ENCODE measurements at regions not wholly inside any gene's neighbourhood (a gene's known extent, or its start where the extent isn't known, plus 50 kb on each side); places are given as distances from the start of the nearest gene placed in this dataset.
A peak's percentile ranks its signal among the peaks of the same experiment; 100 is the strongest.
"Not testable (repeated sequence)": the region's sequence is repeated elsewhere in the genome, so short reads cannot be mapped to it uniquely, and the experiment has no call there.

- DNase-seq = peak; percentile 89
- H3K4me3 ChIP-seq (ENCODE audit: insufficient read depth, low read depth, low read length) = peak overlapping the region; percentile 16
- not testable (repeated sequence) for H3K36me3 ChIP-seq (replicated peaks; ENCODE audit: control insufficient read depth, insufficient read depth, low read length)
- peaks cover 16% of the 10 kb centered on the region for H3K27me3 ChIP-seq (ENCODE audit: control insufficient read depth, insufficient read depth, low read length)
These were observed 128.9 kb upstream of the HMX1 start for GRCh38 chr4:9000505-9001001.

- peak; percentile 22 for DNase-seq
- not testable (repeated sequence) for H3K36me3 ChIP-seq (replicated peaks; ENCODE audit: control insufficient read depth, insufficient read depth, low read length); H3K27me3 ChIP-seq (ENCODE audit: control insufficient read depth, insufficient read depth, low read length); H3K4me3 ChIP-seq (ENCODE audit: insufficient read depth, low read depth, low read length)
These were observed 121.3 kb upstream of the HMX1 start for GRCh38 chr4:8992981-8993380.

DNA sequence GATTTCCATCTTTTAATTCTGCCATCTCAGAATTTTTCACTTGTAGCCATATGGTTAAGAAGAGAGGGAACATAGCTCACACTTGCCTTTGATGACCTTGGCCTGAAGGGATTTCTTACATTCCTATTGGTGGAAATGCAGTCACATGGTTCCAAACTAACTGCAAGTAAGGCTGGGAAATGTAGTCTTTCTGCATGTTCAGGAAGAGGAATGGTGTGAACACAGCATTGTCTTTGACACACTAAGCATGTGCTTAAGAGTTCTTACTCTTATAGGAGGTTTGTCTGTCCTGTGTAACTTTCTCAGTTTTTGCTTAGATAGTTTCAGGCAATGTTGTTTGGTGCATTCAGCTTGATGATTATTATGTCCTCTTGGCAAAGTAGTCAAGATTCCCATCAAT is 119.8 kb upstream of the HMX1 start:
- not testable (repeated sequence) for H3K4me3 ChIP-seq (ENCODE audit: insufficient read depth, low read depth, low read length); H3K27me3 ChIP-seq (ENCODE audit: control insufficient read depth, insufficient read depth, low read length); H3K36me3 ChIP-seq (replicated peaks; ENCODE audit: control insufficient read depth, insufficient read depth, low read length)
- DNase-seq = peak; percentile 37

GRCh38 chr4:8990341-8990740 is 118.7 kb upstream of the HMX1 start:
- H3K27me3 ChIP-seq (ENCODE audit: control insufficient read depth, insufficient read depth, low read length); H3K4me3 ChIP-seq (ENCODE audit: insufficient read depth, low read depth, low read length); H3K36me3 ChIP-seq (replicated peaks; ENCODE audit: control insufficient read depth, insufficient read depth, low read length); DNase-seq: not testable (repeated sequence)

DNA sequence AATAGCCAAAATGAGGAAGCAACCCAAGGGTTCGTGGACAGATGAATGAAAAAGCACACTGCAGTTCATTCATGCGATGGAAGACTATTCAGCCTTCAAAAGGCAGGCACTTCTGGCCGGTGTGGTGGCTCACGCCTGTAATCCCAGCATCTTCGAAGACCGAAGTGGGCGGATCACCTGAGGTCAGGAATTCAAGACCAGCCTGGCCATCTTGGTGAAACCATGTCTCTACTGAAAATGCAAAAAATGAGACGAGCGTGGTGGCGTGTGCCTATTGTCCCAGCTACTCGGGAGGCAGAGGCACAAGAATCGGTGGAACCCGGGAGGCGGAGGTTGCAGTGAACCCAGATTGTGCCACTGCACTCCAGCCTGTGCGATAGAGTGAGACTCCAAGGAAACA is 114.1 kb upstream of the HMX1 start:
- not testable (repeated sequence) for H3K36me3 ChIP-seq (replicated peaks; ENCODE audit: control insufficient read depth, insufficient read depth, low read length); H3K27me3 ChIP-seq (ENCODE audit: control insufficient read depth, insufficient read depth, low read length); DNase-seq; H3K4me3 ChIP-seq (ENCODE audit: insufficient read depth, low read depth, low read length)

- not testable (repeated sequence) for H3K4me3 ChIP-seq (ENCODE audit: insufficient read depth, low read depth, low read length); H3K36me3 ChIP-seq (replicated peaks; ENCODE audit: control insufficient read depth, insufficient read depth, low read length); H3K27me3 ChIP-seq (ENCODE audit: control insufficient read depth, insufficient read depth, low read length); DNase-seq
These were observed 113.0 kb upstream of the HMX1 start for GRCh38 chr4:8984641-8985040.

DNA sequence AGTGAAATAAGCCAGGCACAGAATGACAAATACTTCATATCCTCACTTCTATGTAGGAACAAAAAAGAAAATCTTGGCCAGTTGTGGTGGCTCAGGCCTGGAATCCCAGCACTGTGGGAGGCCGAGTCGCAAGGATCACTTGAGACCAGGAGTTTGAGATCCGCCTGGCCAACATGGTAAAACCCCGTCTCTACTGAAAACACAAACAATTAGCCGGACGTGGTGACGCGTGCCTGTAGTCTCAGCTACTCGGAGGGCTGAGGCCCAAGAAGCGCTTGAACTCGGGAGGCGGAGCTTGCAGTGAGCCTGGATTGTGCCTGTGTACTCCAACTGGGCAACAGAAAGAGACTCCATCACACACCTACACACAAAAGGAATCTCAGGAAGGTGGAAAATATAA is 112.3 kb upstream of the HMX1 start:
- DNase-seq; H3K27me3 ChIP-seq (ENCODE audit: control insufficient read depth, insufficient read depth, low read length); H3K4me3 ChIP-seq (ENCODE audit: insufficient read depth, low read depth, low read length); H3K36me3 ChIP-seq (replicated peaks; ENCODE audit: control insufficient read depth, insufficient read depth, low read length): not testable (repeated sequence)

- not testable (repeated sequence) for H3K27me3 ChIP-seq (ENCODE audit: control insufficient read depth, insufficient read depth, low read length); H3K36me3 ChIP-seq (replicated peaks; ENCODE audit: control insufficient read depth, insufficient read depth, low read length); H3K4me3 ChIP-seq (ENCODE audit: insufficient read depth, low read depth, low read length); DNase-seq
These were observed 105.0 kb upstream of the HMX1 start for GRCh38 chr4:8976466-8977128.

DNA sequence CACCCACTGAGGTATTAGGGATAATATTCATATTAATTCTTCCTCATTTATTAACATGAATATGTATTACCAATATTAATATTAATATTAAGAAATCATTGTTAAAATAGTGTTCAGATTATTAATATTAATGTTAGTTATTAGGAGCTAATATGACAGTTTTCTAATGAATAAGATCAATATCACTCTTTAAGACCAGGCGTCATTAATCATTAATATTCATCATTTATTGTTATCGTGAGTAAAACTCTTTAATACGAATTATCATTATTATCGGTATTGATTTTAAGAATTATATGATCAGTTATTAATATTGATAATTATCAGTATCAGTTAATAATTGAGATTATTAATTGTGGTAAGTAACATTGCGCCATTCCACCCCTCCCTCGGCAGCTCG is 101.0 kb upstream of the HMX1 start:
- H3K27me3 ChIP-seq (ENCODE audit: control insufficient read depth, insufficient read depth, low read length); DNase-seq; H3K4me3 ChIP-seq (ENCODE audit: insufficient read depth, low read depth, low read length); H3K36me3 ChIP-seq (replicated peaks; ENCODE audit: control insufficient read depth, insufficient read depth, low read length): not testable (repeated sequence)

GRCh38 chr4:8965896-8966295 is 94.3 kb upstream of the HMX1 start:
- H3K4me3 ChIP-seq (ENCODE audit: insufficient read depth, low read depth, low read length); DNase-seq; H3K27me3 ChIP-seq (ENCODE audit: control insufficient read depth, insufficient read depth, low read length); H3K36me3 ChIP-seq (replicated peaks; ENCODE audit: control insufficient read depth, insufficient read depth, low read length): not testable (repeated sequence)

GRCh38 chr4:8964201-8964788 is 92.7 kb upstream of the HMX1 start:
- H3K4me3 ChIP-seq (ENCODE audit: insufficient read depth, low read depth, low read length) = peak overlapping the region; percentile 29
- H3K36me3 ChIP-seq (replicated peaks; ENCODE audit: control insufficient read depth, insufficient read depth, low read length); H3K27me3 ChIP-seq (ENCODE audit: control insufficient read depth, insufficient read depth, low read length): not testable (repeated sequence)
- DNase-seq = peak; percentile 74

DNA sequence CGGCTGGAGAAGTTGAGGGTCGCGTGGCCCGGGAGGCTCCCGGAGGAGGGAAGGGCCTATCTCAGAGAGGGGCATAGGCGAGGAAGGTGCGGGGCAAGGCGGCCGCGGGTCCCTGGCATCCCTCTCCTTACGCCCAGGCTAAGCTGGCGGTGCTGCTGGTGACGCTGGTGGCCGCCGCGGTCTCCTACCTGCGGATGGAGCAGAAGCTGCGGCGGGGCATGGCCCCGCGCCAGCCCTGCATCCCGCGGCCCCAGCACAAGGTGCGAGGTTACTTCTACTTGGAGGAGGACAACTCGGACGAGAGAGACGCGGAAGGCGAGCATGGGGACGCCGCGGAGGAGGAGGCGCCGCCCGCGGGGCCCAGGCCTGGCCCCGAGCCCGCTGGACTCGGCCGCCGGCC is 91.9 kb upstream of the HMX1 start:
- not testable (repeated sequence) for H3K36me3 ChIP-seq (replicated peaks; ENCODE audit: control insufficient read depth, insufficient read depth, low read length); H3K27me3 ChIP-seq (ENCODE audit: control insufficient read depth, insufficient read depth, low read length)
- DNase-seq = peak; percentile 45
- H3K4me3 ChIP-seq (ENCODE audit: insufficient read depth, low read depth, low read length) = peak overlapping the region; percentile 23

DNA sequence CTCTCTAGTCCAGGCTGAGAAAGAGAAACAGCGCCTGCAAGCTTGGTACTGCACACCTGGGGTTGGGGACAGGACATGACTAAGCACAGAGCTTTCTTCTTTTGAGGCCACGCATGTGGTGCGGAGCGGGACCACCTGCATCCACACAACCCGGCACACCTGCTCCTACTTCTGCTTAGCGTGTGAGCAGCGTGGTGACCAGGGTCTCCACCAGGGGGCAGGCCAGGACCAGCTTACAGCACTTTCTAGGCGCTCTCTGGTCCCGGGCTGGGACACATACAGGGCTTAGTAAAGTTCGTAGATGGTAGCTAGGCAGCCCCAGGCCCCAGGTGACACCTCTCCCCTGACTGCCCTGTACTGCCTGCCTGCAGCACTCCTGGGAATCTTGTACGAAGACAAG is 89.7 kb upstream of the HMX1 start:
- DNase-seq = peak; percentile 59

DNA sequence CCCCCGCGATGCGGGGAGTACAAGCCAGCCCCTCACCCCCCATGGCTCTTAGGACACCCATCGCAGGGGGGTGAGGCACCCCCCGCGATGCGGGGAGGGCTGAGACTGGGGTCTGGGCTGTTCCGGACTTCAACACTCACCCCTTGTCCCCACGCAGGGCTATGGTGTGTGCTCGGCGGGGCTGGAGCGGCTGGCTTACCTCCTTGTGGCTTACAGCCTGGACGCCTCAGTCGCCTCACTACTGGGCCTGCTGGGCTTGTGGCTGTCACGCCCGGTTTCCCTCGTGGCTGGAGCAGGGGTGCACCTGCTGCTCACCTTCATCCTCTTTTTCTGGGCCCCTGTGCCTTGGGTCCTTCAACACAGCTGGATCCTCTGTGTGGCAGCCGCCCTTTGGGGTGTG is 87.8 kb upstream of the HMX1 start:
- H3K36me3 ChIP-seq (replicated peaks; ENCODE audit: control insufficient read depth, insufficient read depth, low read length); H3K27me3 ChIP-seq (ENCODE audit: control insufficient read depth, insufficient read depth, low read length); H3K4me3 ChIP-seq (ENCODE audit: insufficient read depth, low read depth, low read length): not testable (repeated sequence)
- DNase-seq = peak; percentile 12

More for the DNA sequence above, 89.7 kb upstream of the HMX1 start:
- not testable (repeated sequence) for H3K36me3 ChIP-seq (replicated peaks; ENCODE audit: control insufficient read depth, insufficient read depth, low read length); H3K27me3 ChIP-seq (ENCODE audit: control insufficient read depth, insufficient read depth, low read length); H3K4me3 ChIP-seq (ENCODE audit: insufficient read depth, low read depth, low read length)

- H3K4me3 ChIP-seq (ENCODE audit: insufficient read depth, low read depth, low read length); DNase-seq; H3K27me3 ChIP-seq (ENCODE audit: control insufficient read depth, insufficient read depth, low read length); H3K36me3 ChIP-seq (replicated peaks; ENCODE audit: control insufficient read depth, insufficient read depth, low read length): not testable (repeated sequence)
These were observed 82.4 kb upstream of the HMX1 start for GRCh38 chr4:8954001-8954400.

DNA sequence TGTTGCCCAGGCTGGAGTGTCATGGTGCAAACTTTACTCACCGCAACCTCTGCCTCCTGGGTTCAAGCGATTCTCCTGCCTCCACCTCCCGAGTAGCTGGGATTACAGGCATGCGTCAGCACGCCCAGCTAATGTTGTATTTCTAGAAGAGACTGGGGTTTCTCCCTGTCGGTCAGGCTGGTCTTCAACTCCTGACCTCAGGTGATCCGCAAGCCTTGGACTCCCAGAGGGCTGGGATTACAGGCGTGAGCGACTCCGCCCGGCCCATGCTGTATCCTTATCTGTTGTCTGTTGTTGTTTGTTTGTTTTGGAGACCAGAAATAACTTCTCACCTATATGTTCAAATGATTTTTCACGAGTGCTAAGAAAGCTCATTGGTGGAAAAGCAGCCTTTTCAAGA is 81.2 kb upstream of the HMX1 start:
- DNase-seq = not testable (repeated sequence)

More for the DNA sequence above, 81.2 kb upstream of the HMX1 start:
- not testable (repeated sequence) for H3K4me3 ChIP-seq (ENCODE audit: insufficient read depth, low read depth, low read length); H3K36me3 ChIP-seq (replicated peaks; ENCODE audit: control insufficient read depth, insufficient read depth, low read length); H3K27me3 ChIP-seq (ENCODE audit: control insufficient read depth, insufficient read depth, low read length)
